ENCODE measurements at regions not wholly inside any gene's neighbourhood (a gene's known extent, or its start where the extent isn't known, plus 50 kb on each side); places are given as distances from the start of the nearest gene placed in this dataset.
A peak's percentile ranks its signal among the peaks of the same experiment; 100 is the strongest.

DNA sequence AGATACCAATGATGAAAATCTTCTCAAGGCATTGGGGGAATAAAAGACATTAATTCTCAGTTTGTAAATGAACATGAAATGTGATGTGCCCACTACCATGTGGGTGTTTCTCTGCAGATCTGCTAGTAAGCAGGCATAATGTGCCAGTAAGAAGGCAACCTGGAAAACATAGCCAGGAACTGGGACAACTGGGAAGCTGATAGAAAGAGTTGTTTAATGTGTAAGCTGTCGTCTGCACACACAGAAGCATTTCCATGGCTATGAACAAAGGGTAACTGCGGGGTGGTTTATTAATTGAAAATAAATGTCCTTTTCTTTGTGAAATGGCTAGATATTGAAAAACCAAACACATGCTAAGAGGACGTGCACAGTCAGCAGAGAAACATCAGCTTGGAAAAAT is 52.0 kb downstream of the ZC3H11B start:
- FAIRE-seq (no peak), DNase-seq (ENCODE audit: low read depth) (no peak)
- TF ChIP-seq, protein P1, sequence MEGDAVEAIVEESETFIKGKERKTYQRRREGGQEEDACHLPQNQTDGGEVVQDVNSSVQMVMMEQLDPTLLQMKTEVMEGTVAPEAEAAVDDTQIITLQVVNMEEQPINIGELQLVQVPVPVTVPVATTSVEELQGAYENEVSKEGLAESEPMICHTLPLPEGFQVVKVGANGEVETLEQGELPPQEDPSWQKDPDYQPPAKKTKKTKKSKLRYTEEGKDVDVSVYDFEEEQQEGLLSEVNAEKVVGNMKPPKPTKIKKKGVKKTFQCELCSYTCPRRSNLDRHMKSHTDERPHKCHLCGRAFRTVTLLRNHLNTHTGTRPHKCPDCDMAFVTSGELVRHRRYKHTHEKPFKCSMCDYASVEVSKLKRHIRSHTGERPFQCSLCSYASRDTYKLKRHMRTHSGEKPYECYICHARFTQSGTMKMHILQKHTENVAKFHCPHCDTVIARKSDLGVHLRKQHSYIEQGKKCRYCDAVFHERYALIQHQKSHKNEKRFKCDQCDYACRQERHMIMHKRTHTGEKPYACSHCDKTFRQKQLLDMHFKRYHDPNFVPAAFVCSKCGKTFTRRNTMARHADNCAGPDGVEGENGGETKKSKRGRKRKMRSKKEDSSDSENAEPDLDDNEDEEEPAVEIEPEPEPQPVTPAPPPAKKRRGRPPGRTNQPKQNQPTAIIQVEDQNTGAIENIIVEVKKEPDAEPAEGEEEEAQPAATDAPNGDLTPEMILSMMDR (IDR thresholded peaks at IDR 0.05; ENCODE audit: insufficient read depth, low read length, severe bottlenecking) = no peak
- no peaks in the 10 kb centered on the region for H3K36me3 ChIP-seq (ENCODE audit: control insufficient read depth, insufficient read depth, low read length)
- no peak overlapping the region for H3K4me3 ChIP-seq (ENCODE audit: low read depth, low read length)
- no peaks in the 10 kb centered on the region for H3K27me3 ChIP-seq (ENCODE audit: control insufficient read depth, insufficient read depth, low read length)

- TF ChIP-seq, protein P1 (IDR thresholded peaks at IDR 0.05; ENCODE audit: insufficient read depth, low read length, severe bottlenecking) = no peak
- Histone ChIP-seq H3K27me3 (ENCODE audit: control insufficient read depth, insufficient read depth, low read length) (no peaks in the 10 kb centered on the region), H3K4me3 (ENCODE audit: low read depth, low read length) (no peak overlapping the region), H3K36me3 (ENCODE audit: control insufficient read depth, insufficient read depth, low read length) (no peaks in the 10 kb centered on the region)
- FAIRE-seq = no peak
- DNase-seq (ENCODE audit: low read depth) = no peak
Observed at GRCh38 chr1:219559899-219560298, 53.0 kb downstream of the ZC3H11B start.

- peak; percentile 72 for DNase-seq (ENCODE audit: low read depth)
- TF ChIP-seq, protein P1 (IDR thresholded peaks at IDR 0.05; ENCODE audit: insufficient read depth, low read length, severe bottlenecking) = no peak
- Histone ChIP-seq H3K4me3 (ENCODE audit: low read depth, low read length) (no peak overlapping the region), H3K36me3 (ENCODE audit: control insufficient read depth, insufficient read depth, low read length) (no peaks in the 10 kb centered on the region), H3K27me3 (ENCODE audit: control insufficient read depth, insufficient read depth, low read length) (no peaks in the 10 kb centered on the region)
- FAIRE-seq = no peak
Observed at GRCh38 chr1:219555806-219556205, 57.1 kb downstream of the ZC3H11B start.

DNA sequence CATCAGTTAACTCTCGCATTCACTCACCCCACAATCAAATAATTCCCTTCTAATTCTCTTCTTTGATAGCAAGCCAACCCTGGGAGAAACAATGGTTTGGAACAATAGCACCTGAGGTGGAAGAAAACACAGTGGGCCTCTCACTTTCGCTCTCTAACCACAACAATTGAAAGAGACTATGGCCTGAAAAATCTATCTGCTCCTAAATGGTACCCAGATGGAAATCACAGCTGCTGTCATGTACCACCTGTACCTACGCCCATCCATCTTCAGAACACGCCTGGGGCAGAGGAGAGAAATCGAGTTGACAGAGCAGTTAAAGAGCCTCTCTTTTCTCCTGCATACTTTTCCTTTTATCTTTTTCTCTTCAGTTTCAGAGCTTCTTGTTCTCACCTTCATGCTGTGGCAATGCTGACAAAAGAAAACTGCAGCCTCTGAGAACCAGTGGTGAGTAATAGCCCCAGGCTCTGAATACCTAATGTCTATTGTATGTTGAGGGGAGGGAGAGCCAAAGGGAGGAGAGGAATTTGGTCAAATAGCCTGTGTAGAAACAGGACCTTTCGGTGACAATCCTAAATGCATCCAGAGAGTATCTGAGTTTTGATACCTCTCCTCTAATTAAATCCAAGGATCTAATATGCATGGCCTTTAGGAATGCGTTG is 57.7 kb downstream of the ZC3H11B start:
- Histone ChIP-seq H3K4me3 (ENCODE audit: low read depth, low read length) (no peak overlapping the region), H3K27me3 (ENCODE audit: control insufficient read depth, insufficient read depth, low read length) (no peaks in the 10 kb centered on the region), H3K36me3 (ENCODE audit: control insufficient read depth, insufficient read depth, low read length) (no peaks in the 10 kb centered on the region)
- FAIRE-seq (no peak), DNase-seq (ENCODE audit: low read depth) (peak; percentile 67)
- TF ChIP-seq, protein P1 (IDR thresholded peaks at IDR 0.05; ENCODE audit: insufficient read depth, low read length, severe bottlenecking) = no peak

- H3K36me3 ChIP-seq (ENCODE audit: control insufficient read depth, insufficient read depth, low read length) = no peaks in the 10 kb centered on the region
- FAIRE-seq (no peak), DNase-seq (ENCODE audit: low read depth) (no peak)
Observed at GRCh38 chr1:219553934-219554502, 58.9 kb downstream of the ZC3H11B start.

More at GRCh38 chr1:219553934-219554502, 58.9 kb downstream of the ZC3H11B start:
- TF ChIP-seq, protein P1 (IDR thresholded peaks at IDR 0.05; ENCODE audit: insufficient read depth, low read length, severe bottlenecking) = no peak
- H3K27me3 ChIP-seq (ENCODE audit: control insufficient read depth, insufficient read depth, low read length) = no peaks in the 10 kb centered on the region
- H3K4me3 ChIP-seq (ENCODE audit: low read depth, low read length) = no peak overlapping the region
